ENCODE measurements at regions not wholly inside any gene's neighbourhood (a gene's known extent, or its start where the extent isn't known, plus 50 kb on each side); places are given as distances from the start of the nearest gene placed in this dataset.

DNA sequence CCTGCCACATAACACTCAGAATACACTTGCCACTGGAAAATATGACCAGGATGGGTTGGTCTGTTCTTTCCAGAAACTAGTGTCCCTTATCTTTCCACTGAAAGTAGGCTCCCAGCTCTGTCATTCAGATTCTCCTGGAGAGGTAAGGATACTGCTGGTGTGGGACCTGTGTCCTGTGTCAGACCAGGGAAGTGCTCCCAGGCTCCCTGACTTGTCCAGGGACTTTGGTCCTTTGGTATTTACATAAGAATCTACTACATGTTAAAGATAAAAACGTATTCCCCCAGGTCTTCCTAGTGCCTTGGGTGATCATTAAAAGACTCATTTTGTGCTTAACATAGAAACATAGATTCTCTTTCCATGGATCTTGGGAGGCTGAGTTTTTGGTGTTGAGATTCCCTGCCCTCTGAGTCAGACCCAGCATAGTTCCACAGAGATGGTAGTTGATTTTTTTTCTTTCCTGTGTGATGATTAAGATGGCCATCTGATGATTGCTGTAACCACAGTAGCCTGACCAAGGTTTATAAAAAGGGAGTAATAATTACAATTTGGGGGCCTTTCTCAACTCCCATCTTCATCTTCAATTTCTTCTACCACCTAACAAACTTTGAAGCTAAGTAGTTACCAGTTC, 159.8 kb upstream of the JADE1 start:
- Histone ChIP-seq H3K27me3 (ENCODE audit: control insufficient read depth, insufficient read depth, low read length) (no peaks in the 10 kb centered on the region), H3K4me3 (ENCODE audit: insufficient read depth, low read depth, low read length) (no peak overlapping the region), H3K4me2 (ENCODE audit: low read depth, low read length) (no peak overlapping the region), H4K8ac (ENCODE audit: low read depth in 2 of 2, low read length in 2 of 2) (0 out of 4 replicates have a peak overlapping the region, but pooled peaks of 1 of the 2 experiments have one; percentile 24), H2AFZ (replicated peaks; ENCODE audit: low read length, poor library complexity) (no peak overlapping the region), H3K36me3 (ENCODE audit: control insufficient read depth, insufficient read depth, low read length) (no peaks in the 10 kb centered on the region), H3K18ac (ENCODE audit: low read depth, low read length) (peak overlapping the region; percentile 75), H3K4ac (ENCODE audit: low read depth, low read length) (0 out of 2 replicates have a peak overlapping the region, but pooled peaks have one; percentile 8), H3K9me3 (ENCODE audit: control insufficient read depth, insufficient read depth, low read length) (no peaks in the 10 kb centered on the region), H3K23ac (ENCODE audit: low read depth, low read length) (no peak overlapping the region), H4K91ac (ENCODE audit: insufficient read depth, low read depth, low read length) (peak overlapping the region; percentile 13; the same call in 1 of the 2 replicates), H3K27ac (ENCODE audit: insufficient read depth, low read length) (no peak overlapping the region), H4K20me1 (ENCODE audit: insufficient read depth, low read length) (no peaks in the 10 kb centered on the region), H3K56ac (ENCODE audit: extremely low read depth, insufficient read depth, low read length) (no peak overlapping the region), H2AK9ac (replicated peaks; ENCODE audit: low read depth, low read length, poor library complexity) (peak overlapping the region; percentile 16), H3K4me1 (ENCODE audit: control insufficient read depth, insufficient read depth, low read length) (peaks cover 6% of the 10 kb centered on the region), H2BK20ac (ENCODE audit: low read depth, low read length) (0 out of 2 replicates have a peak overlapping the region, but pooled peaks have one; percentile 8), H4K5ac (ENCODE audit: low read depth, low read length) (no peak overlapping the region), H2BK120ac (ENCODE audit: low read depth, low read length) (peak overlapping the region; percentile 30; the same call in 1 of the 2 replicates), H3K79me1 (ENCODE audit: low read depth in 1 of 2, low read length in 2 of 2) (no peaks in the 10 kb centered on the region), H2BK15ac (ENCODE audit: low read depth, low read length) (0 out of 3 replicates have a peak overlapping the region, but pooled peaks have one; percentile 24), H3K9ac (ENCODE audit: low read depth, low read length) (no peak overlapping the region), H3K14ac (replicated peaks; ENCODE audit: low read depth, low read length) (peak overlapping the region; percentile 21), H3K9me1 (ENCODE audit: insufficient read depth, low read length) (0 out of 2 replicates have a peak, but pooled peaks cover 6% of the 10 kb centered on the region), H2AK5ac (ENCODE audit: low read depth, low read length) (peak overlapping the region; percentile 36; the same call in 1 of the 2 replicates), H2BK5ac (ENCODE audit: low read depth, low read length, poor library complexity, severe bottlenecking) (no peak overlapping the region)
- DNase-seq (peak; percentile 77), ATAC-seq (ENCODE audit: low read depth) (peak; percentile 87)
- in situ Hi-C loops (cut with MboI; ENCODE audit: low sequenced_read_pairs) (no loop called here), dilution Hi-C loops (cut with HindIII; ENCODE audit: low sequenced_read_pairs, unreplicated experiment) (no loop called here), intact Hi-C loops (cut with micrococcal nuclease) (loop anchor here (10.0 kb wide), 1 partner anchor 195 kb away; no protein-coding TSS in a partner anchor)
- BruUV-seq (replicated peaks): no TSS peak
- TF ChIP-seq CEBPB (IDR thresholded peaks at IDR 0.05; ENCODE audit: low read depth, low read length) (no peak), BHLHE40 (IDR thresholded peaks at IDR 0.05; ENCODE audit: low read depth, low read length) (no peak)
- no CpG with 5 or more reads among the region's 1 CpG for WGBS, 2 experiments (ENCODE audit: extremely low coverage in 2 of 2, insufficient read length in 1 of 2)
- POLR2A ChIA-PET (ENCODE audit: unreplicated experiment): no interaction called here
- CTCF ChIA-PET: interaction anchor here (0.9 to 1.1 kb wide), 2 partner anchors 54 to 61 kb away, joined by 3 read pairs; no protein-coding TSS in a partner anchor

All from IMR-90 (cell line).